Esophagus squamous epithelium (tissue), 5 donors: ENCODE measurements at regions not wholly inside any gene's neighbourhood (a gene's known extent, or its start where the extent isn't known, plus 50 kb on each side); places are given as distances from the start of the nearest gene placed in this dataset.

Source experiments
- DNase-seq: peaks from one replicate; lab custom pipeline; 2025; lab: John Stamatoyannopoulos, UW
- H3K27ac ChIP-seq, 4 donors: fragments of 200-600 bp; sonication (generic); one replicate each; pipeline ENCODE4 v1.5.1; 2016 to 2019; ENCODE audit warnings: mild to moderate bottlenecking in 1 of 4
- H3K27me3 ChIP-seq, 4 donors: fragments of 200-600 bp; sonication (generic); 1 replicate in 3 of 4; 2 replicates in 1 of 4; pipeline versions ENCODE4 v1.5.1 to v1.6.0; 2017 to 2021; ENCODE audit warnings: antibody characterized with exemption in 1 of 4
- H3K36me3 ChIP-seq, 3 donors: fragments of 200-600 bp; sonication (generic); one replicate each; pipeline ENCODE4 v1.5.1; 2016 to 2019
- H3K4me1 ChIP-seq, 3 donors: fragments of 200-600 bp; sonication (generic); one replicate each; pipeline ENCODE4 v1.5.1; 2017 to 2019
- H3K4me3 ChIP-seq, 4 donors: fragments of 200-600 bp; sonication (generic); 1 replicate in 3 of 4; 2 replicates in 1 of 4; pipeline ENCODE4 v1.5.1; 2016 to 2019; ENCODE audit warnings: mild to moderate bottlenecking in 2 of 4, moderate library complexity in 1 of 4
- H3K9me3 ChIP-seq, 3 donors: fragments of 200-600 bp; sonication (generic); one replicate each; pipeline ENCODE4 v1.5.1; 2016 to 2019
- CTCF ChIP-seq, 6 experiments: fragments of 450-650 bp in 4 of 6; fragments of 200-600 bp in 2 of 6; sonication (generic) in 2 of 6; IDR thresholded peaks; one replicate each; pipeline ENCODE4 v1.5.1; 2016 to 2019; ENCODE audit warnings: antibody characterized with exemption in 6 of 6, mild to moderate bottlenecking in 4 of 6, moderate library complexity in 4 of 6
- POLR2A ChIP-seq, 4 donors: fragments of 450-650 bp; IDR thresholded peaks; one replicate each; pipeline ENCODE4 v1.6.1; 2017; ENCODE audit warnings: antibody characterized with exemption in 4 of 4, mild to moderate bottlenecking in 4 of 4, moderate library complexity in 3 of 4
- WGBS, 2 donors: methylation state at CpG; one replicate each; pipeline ENCODE4 v1.1.5; 2018; 5-methylcytosine and 5-hydroxymethylcytosine counted together
- intact Hi-C: fragments of 100-400 bp; cut with DNase I; formaldehyde crosslinking; loops from one replicate; pipeline ENCODE4 v1.15.0; 2022
- donor health status: DM: yes; HTN: yes; CAD: no.

- WGBS, 2 donors: 32 to 45% methylated on average over 3 of the region's 3 CpGs
- H3K27ac ChIP-seq: no peak overlapping the region
- TF ChIP-seq CTCF (IDR thresholded peaks at IDR 0.05): no peak
- no peak for TF ChIP-seq POLR2A (IDR thresholded peaks at IDR 0.05)
- no peak overlapping the region for H3K4me3 ChIP-seq
- peaks cover 0 to 74% (median 0%) of the 10 kb centered on the region in 4 donors for H3K27me3 ChIP-seq
- no peak for DNase-seq
- intact Hi-C loops: no loop called here
- no peaks in the 10 kb centered on the region for H3K36me3 ChIP-seq
- no peaks in the 10 kb centered on the region for H3K9me3 ChIP-seq
- peaks cover 0 to 7% (median 0%) of the 10 kb centered on the region in 3 donors for H3K4me1 ChIP-seq
Measured at GRCh38 chr6:42512579-42512978, 51.2 kb upstream of the UBR2 start.

GRCh38 chr6:42511803-42512422 is 51.9 kb upstream of the UBR2 start:
- intact Hi-C loops: no loop called here
- 71 to 83% methylated on average over 5 of the region's 5 CpGs for WGBS, 2 donors

GRCh38 chr6:42510795-42511194 is 53.0 kb upstream of the UBR2 start:
- 89 to 94% methylated on average over 2 of the region's 2 CpGs for WGBS, 2 donors
- intact Hi-C loops: no loop called here
- Histone ChIP-seq H3K27me3 (peaks cover 0 to 64% (median 0%) of the 10 kb centered on the region in 4 donors), H3K36me3 (no peaks in the 10 kb centered on the region), H3K4me1 (peaks cover 0 to 7% (median 0%) of the 10 kb centered on the region in 3 donors), H3K9me3 (no peaks in the 10 kb centered on the region), H3K27ac (no peak overlapping the region), H3K4me3 (no peak overlapping the region)
- TF ChIP-seq POLR2A (IDR thresholded peaks at IDR 0.05): no peak
- TF ChIP-seq CTCF (IDR thresholded peaks at IDR 0.05): no peak
- no peak for DNase-seq

More at GRCh38 chr6:42511803-42512422, 51.9 kb upstream of the UBR2 start:
- H3K36me3 ChIP-seq: no peaks in the 10 kb centered on the region
- TF ChIP-seq POLR2A (IDR thresholded peaks at IDR 0.05) (no peak), CTCF (IDR thresholded peaks at IDR 0.05) (no peak)
- no peak overlapping the region for H3K4me3 ChIP-seq
- peaks cover 0 to 7% (median 0%) of the 10 kb centered on the region in 3 donors for H3K4me1 ChIP-seq
- DNase-seq: no peak
- H3K27ac ChIP-seq: no peak overlapping the region
- no peaks in the 10 kb centered on the region for H3K9me3 ChIP-seq
- peaks cover 0 to 72% (median 0%) of the 10 kb centered on the region in 4 donors for H3K27me3 ChIP-seq

- peaks cover 0 to 7% (median 0%) of the 10 kb centered on the region in 3 donors for H3K4me1 ChIP-seq
- no peak for DNase-seq
- H3K36me3 ChIP-seq: no peaks in the 10 kb centered on the region
- peaks cover 0 to 54% (median 0%) of the 10 kb centered on the region in 4 donors for H3K27me3 ChIP-seq
- no peak overlapping the region for H3K27ac ChIP-seq
- no peaks in the 10 kb centered on the region for H3K9me3 ChIP-seq
- TF ChIP-seq POLR2A (IDR thresholded peaks at IDR 0.05) (no peak), CTCF (IDR thresholded peaks at IDR 0.05) (no peak)
- no peak overlapping the region for H3K4me3 ChIP-seq
- 83 to 95% methylated on average over 2 of the region's 2 CpGs for WGBS, 2 donors
- intact Hi-C loops: no loop called here
Measured at GRCh38 chr6:42509765-42510164, 54.1 kb upstream of the UBR2 start.

- Histone ChIP-seq H3K4me3 (no peak overlapping the region), H3K27ac (no peak overlapping the region), H3K4me1 (peaks cover 0 to 7% (median 0%) of the 10 kb centered on the region in 3 donors), H3K9me3 (no peaks in the 10 kb centered on the region), H3K36me3 (no peaks in the 10 kb centered on the region), H3K27me3 (peaks cover 0 to 49% (median 0%) of the 10 kb centered on the region in 4 donors)
- TF ChIP-seq POLR2A (IDR thresholded peaks at IDR 0.05): no peak
- TF ChIP-seq CTCF (IDR thresholded peaks at IDR 0.05): no peak
- intact Hi-C loops: no loop called here
- no peak for DNase-seq
- WGBS, 2 donors: 63 to 75% methylated on average over 2 of the region's 2 CpGs
Measured at GRCh38 chr6:42509256-42509655, 54.6 kb upstream of the UBR2 start.
